DND-41 (cell line): ENCODE measurements at regions not wholly inside any gene's neighbourhood (a gene's known extent, or its start where the extent isn't known, plus 50 kb on each side); places are given as distances from the start of the nearest gene placed in this dataset.

Experiments
- EZH2 ChIP-seq: IDR thresholded peaks from 3 replicates; pipeline ENCODE4 v1.6.1; 2012; ENCODE audit warnings: borderline replicate concordance, low read depth, mild to moderate bottlenecking, moderate library complexity, low read length, inconsistent platforms; ENCODE audit not compliant: severe bottlenecking
- TF ChIP-seq, protein P1 (sequence below): IDR thresholded peaks from 2 replicates; pipeline ENCODE4 v1.5.1; 2012; ENCODE audit warnings: borderline replicate concordance, low read length, moderate library complexity, mild to moderate bottlenecking; ENCODE audit not compliant: poor library complexity, severe bottlenecking; ENCODE audit errors: extremely low read depth

DNA sequence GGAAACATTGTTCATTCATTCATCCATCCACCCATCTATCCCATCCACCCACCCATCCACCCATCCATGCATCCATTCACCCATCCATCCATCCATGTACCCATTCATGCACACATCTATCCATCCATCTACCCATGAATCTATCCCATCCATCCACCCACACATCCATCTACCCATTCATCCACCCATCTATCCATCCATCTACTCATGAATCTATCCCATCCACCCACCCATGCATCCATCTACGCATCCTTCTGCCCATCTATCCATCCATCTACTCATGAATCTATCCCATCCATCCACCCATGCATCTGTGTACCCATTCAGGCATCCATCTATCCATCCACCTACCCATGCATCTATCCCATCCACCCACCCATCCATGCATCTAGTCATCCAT lies 51.6 kb upstream of the URI1 start:
- TF ChIP-seq, protein P1, sequence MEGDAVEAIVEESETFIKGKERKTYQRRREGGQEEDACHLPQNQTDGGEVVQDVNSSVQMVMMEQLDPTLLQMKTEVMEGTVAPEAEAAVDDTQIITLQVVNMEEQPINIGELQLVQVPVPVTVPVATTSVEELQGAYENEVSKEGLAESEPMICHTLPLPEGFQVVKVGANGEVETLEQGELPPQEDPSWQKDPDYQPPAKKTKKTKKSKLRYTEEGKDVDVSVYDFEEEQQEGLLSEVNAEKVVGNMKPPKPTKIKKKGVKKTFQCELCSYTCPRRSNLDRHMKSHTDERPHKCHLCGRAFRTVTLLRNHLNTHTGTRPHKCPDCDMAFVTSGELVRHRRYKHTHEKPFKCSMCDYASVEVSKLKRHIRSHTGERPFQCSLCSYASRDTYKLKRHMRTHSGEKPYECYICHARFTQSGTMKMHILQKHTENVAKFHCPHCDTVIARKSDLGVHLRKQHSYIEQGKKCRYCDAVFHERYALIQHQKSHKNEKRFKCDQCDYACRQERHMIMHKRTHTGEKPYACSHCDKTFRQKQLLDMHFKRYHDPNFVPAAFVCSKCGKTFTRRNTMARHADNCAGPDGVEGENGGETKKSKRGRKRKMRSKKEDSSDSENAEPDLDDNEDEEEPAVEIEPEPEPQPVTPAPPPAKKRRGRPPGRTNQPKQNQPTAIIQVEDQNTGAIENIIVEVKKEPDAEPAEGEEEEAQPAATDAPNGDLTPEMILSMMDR = no peak
- no peak for TF ChIP-seq EZH2
